ENCODE measurements at regions not wholly inside any gene's neighbourhood (a gene's known extent, or its start where the extent isn't known, plus 50 kb on each side); places are given as distances from the start of the nearest gene placed in this dataset.

DNA sequence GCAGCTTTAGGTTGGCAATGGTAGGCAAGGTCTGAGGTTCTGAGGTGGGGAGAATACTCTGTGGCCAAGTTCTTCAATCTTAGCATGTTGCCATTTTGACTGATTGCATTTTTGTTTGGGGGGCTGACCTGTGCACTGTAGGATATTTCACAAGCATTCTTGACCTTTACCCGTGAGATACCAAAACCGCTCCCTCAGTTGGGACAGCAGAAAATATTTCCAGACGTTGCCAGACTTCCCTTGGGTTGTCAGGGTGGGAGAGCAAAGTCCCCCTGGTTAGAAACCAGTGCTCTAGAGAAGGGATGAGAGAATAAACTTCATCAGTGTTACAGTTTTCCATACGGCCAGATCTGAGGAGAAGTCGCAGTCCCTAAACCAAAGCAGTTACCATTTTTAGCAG, 279.6 kb downstream of the TFAP2B start:
- no peak for DNase-seq (ENCODE audit: extremely low spot score in 2 of 2)
- intact Hi-C loops (cut with DNase I): no loop called here
- Histone ChIP-seq H3K4me1 (no peaks in the 10 kb centered on the region), H3K4me3 (no peak overlapping the region), H3K36me3 (no peaks in the 10 kb centered on the region), H3K27me3 (no peaks in the 10 kb centered on the region), H3K9me3 (no peaks in the 10 kb centered on the region), H3K27ac (no peak overlapping the region)
- no peak for TF ChIP-seq CTCF (IDR thresholded peaks at IDR 0.05)
- no peak for TF ChIP-seq POLR2AphosphoS5 (IDR thresholded peaks at IDR 0.05; ENCODE audit: insufficient read depth in 1 of 2, low read depth in 1 of 2)
- no peak for TF ChIP-seq POLR2A (IDR thresholded peaks at IDR 0.05)

DNA sequence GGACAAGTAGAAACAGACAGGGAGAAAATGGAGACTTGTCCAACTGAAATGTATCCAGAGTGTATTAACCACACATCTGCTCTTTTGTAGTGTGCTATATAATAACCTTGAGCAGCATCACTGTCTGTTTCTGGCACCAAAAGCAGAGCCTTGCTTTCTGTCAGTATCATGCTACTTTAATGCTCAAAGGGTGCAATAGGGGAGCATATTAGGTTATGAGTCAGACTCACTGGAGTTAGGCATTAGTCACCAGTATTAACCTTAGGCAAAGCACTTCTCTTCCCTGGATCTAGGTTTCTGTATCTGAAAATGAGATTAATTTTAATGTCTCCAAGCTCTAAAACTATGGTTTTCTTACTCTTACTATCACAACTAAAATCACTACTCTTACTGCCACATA, 280.1 kb downstream of the TFAP2B start:
- DNase-seq (ENCODE audit: extremely low spot score in 2 of 2): no peak
- Histone ChIP-seq H3K27me3 (no peaks in the 10 kb centered on the region), H3K27ac (no peak overlapping the region), H3K9me3 (no peaks in the 10 kb centered on the region), H3K4me3 (no peak overlapping the region), H3K36me3 (no peaks in the 10 kb centered on the region), H3K4me1 (no peaks in the 10 kb centered on the region)
- no peak for TF ChIP-seq CTCF (IDR thresholded peaks at IDR 0.05)
- no peak for TF ChIP-seq POLR2AphosphoS5 (IDR thresholded peaks at IDR 0.05; ENCODE audit: insufficient read depth in 1 of 2, low read depth in 1 of 2)
- TF ChIP-seq POLR2A (IDR thresholded peaks at IDR 0.05): no peak
- intact Hi-C loops (cut with DNase I): no loop called here

GRCh38 chr6:51099201-51099600, 280.5 kb downstream of the TFAP2B start:
- intact Hi-C loops (cut with DNase I): no loop called here
- Histone ChIP-seq H3K27ac (no peak overlapping the region), H3K4me3 (no peak overlapping the region), H3K9me3 (no peaks in the 10 kb centered on the region), H3K4me1 (no peaks in the 10 kb centered on the region), H3K36me3 (no peaks in the 10 kb centered on the region), H3K27me3 (no peaks in the 10 kb centered on the region)
- no peak for TF ChIP-seq POLR2A (IDR thresholded peaks at IDR 0.05)
- TF ChIP-seq CTCF (IDR thresholded peaks at IDR 0.05): no peak
- no peak for TF ChIP-seq POLR2AphosphoS5 (IDR thresholded peaks at IDR 0.05; ENCODE audit: insufficient read depth in 1 of 2, low read depth in 1 of 2)
- DNase-seq (ENCODE audit: extremely low spot score in 2 of 2): no peak

DNA sequence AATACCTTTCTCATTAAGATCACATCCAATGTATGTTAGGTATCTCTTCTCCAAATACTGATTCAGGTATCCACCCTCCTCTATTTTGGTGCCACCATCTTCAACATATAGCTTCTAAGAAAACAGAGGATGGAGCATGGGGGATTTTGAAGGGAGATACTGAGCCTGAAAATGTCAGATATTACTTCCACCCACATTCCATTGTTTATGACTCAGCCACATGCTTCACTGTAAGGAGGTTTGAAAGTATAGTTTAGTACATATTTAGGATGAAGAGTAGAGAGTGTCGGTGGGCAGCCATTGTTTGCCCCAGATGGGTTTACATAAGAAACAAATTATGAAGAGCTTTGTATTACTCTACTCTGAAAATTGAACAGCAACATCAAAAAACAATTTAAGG, 286.7 kb downstream of the TFAP2B start:
- no peak for DNase-seq (ENCODE audit: extremely low spot score in 2 of 2)
- Histone ChIP-seq H3K27ac (no peak overlapping the region), H3K9me3 (no peaks in the 10 kb centered on the region), H3K4me3 (no peak overlapping the region), H3K27me3 (no peaks in the 10 kb centered on the region), H3K4me1 (no peaks in the 10 kb centered on the region), H3K36me3 (no peaks in the 10 kb centered on the region)
- intact Hi-C loops (cut with DNase I): no loop called here
- TF ChIP-seq POLR2AphosphoS5 (IDR thresholded peaks at IDR 0.05; ENCODE audit: insufficient read depth in 1 of 2, low read depth in 1 of 2) (no peak), CTCF (IDR thresholded peaks at IDR 0.05) (no peak), POLR2A (IDR thresholded peaks at IDR 0.05) (no peak)

- Histone ChIP-seq H3K9me3 (no peaks in the 10 kb centered on the region), H3K27me3 (no peaks in the 10 kb centered on the region), H3K4me1 (no peaks in the 10 kb centered on the region), H3K4me3 (no peak overlapping the region), H3K36me3 (no peaks in the 10 kb centered on the region), H3K27ac (no peak overlapping the region)
- DNase-seq (ENCODE audit: extremely low spot score in 2 of 2): no peak
- TF ChIP-seq POLR2A (IDR thresholded peaks at IDR 0.05): no peak
- TF ChIP-seq POLR2AphosphoS5 (IDR thresholded peaks at IDR 0.05; ENCODE audit: insufficient read depth in 1 of 2, low read depth in 1 of 2): no peak
- TF ChIP-seq CTCF (IDR thresholded peaks at IDR 0.05): no peak
- intact Hi-C loops (cut with DNase I): no loop called here
Observed at GRCh38 chr6:51107769-51108203, 289.1 kb downstream of the TFAP2B start.

Measured in vagina (tissue), 2 donors.